ENCODE measurements at regions not wholly inside any gene's neighbourhood (a gene's known extent, or its start where the extent isn't known, plus 50 kb on each side); places are given as distances from the start of the nearest gene placed in this dataset.
A peak's percentile ranks its signal among the peaks of the same experiment; 100 is the strongest.
"Not testable (repeated sequence)": the region's sequence is repeated elsewhere in the genome, so short reads cannot be mapped to it uniquely, and the experiment has no call there.

- DNase-seq, result no peak
Measured at GRCh38 chr12:124216966-124217365, 77.9 kb upstream of the RFLNA start.

GRCh38 chr12:124217508-124218242 is 77.2 kb upstream of the RFLNA start:
- peak in 8 of 58 donors; percentile 2 to 34 (median 12) for DNase-seq

- no peak for DNase-seq
Measured at GRCh38 chr12:124218243-124218560, 76.7 kb upstream of the RFLNA start.

- DNase-seq, result not testable (repeated sequence)
Measured at GRCh38 chr12:124218650-124219049, 76.2 kb upstream of the RFLNA start.

DNA sequence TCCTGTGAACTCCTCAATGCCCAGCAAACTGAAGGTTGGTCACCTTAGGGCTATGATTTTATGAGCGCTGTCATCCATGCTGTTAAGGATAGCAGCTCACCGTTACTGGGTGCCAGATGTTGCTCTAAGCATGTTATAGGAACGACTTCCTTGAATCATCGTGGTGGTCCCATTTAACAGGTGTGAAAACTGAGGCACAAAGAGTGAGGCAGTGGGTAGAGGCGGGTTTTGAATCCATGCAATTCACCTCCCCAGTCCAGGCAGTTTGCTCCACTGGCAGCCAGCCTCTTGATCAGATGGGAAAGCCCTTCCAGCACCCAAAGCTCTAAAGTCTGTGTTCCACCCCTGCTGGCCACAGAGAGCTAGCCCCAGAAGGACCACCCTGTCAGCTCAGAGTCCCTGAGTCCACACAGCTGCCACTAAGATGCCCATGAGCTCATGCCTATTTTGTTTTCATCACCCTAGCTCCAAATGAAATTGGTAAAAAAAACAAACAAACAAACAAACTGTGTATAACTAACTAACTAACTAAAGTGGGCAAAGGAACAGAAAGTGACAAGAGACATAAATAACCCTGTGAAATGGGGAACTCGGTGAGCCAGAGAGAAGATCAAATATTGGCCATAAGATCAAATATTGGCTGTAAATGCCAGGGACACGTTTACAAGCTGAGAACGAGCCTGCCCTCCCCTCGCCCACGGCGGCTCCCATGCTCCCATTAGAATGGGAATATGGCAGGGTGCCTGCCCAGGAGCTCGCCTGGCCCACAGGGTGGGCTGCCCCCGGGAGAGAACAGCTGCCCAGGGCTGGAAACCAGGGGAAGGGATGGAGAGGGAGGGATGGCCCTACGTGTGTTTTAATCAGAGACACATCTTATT is 72.3 kb upstream of the RFLNA start:
- no peak for DNase-seq

- DNase-seq, result not testable (repeated sequence)
Measured at GRCh38 chr12:124223733-124224138, 71.2 kb upstream of the RFLNA start.

GRCh38 chr12:124224535-124225110 is 70.3 kb upstream of the RFLNA start:
- no peak for DNase-seq

DNA sequence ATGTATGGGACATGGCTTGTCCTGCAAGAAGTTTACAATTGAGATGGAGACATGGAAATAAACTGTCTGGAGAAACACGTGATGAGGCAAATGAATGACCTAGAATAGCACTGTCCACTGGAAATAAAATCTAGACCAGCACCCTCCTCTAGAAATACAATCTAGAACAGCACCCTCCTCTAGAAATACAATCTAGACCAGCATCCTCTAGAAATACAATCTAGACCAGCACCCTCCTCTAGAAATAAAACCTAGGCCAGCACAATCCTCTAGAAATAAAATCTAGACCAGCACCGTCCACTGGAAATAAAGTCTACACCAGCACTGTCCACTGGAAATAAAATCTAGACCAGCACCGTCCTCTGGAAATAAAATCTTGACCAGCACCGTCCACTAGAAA is 69.2 kb upstream of the RFLNA start:
- no peak for DNase-seq

GRCh38 chr12:124227951-124228711 is 66.8 kb upstream of the RFLNA start:
- DNase-seq, result no peak

DNA sequence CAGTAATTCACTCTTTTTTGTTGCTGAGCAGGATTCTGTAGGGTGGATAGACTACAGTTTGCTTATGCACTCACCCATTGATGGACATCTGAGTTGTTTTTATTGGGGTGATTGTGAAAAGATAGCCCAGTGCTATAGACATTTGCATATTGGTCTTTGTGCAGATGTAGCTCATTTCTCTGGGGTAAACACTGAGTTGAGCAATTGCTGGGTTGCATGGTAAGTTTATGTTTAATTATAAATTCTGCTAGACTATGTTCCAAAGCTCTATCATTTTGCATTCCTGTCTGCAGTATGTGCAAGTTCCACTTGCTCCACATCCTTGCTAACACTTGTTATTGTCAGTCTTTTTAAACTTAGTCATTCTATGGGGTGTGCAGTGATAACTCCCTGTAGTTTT is 65.4 kb upstream of the RFLNA start:
- DNase-seq, result no peak

DNA sequence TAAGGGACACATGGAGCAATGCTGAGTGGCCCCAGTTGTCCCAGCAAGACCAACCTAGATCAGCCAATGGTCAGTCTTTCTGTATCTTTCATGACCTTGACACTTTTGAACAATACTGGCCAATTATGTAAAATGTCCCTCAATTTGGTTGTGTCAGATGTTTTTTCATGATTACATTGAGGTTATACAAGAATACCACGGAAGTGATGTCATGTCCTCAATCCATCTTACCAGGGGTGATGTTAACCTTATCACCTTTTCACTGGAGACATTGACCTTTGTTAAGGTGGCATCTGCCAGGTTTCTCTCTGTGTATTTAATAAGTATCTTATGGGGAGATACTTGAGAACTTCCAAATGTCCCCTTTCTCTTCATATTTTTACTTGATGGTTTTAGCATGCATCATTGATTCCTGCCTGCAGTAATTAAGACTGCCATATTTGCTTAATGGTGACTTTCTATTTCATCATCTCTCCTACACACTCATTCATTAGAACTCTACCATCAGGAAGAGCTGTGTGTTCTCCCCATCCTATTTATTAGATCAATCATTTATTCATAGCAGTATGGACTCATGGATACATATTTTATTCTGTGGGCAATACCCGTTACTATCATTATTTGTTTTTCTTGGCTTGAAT is 64.7 kb upstream of the RFLNA start:
- DNase-seq, result no peak

DNA sequence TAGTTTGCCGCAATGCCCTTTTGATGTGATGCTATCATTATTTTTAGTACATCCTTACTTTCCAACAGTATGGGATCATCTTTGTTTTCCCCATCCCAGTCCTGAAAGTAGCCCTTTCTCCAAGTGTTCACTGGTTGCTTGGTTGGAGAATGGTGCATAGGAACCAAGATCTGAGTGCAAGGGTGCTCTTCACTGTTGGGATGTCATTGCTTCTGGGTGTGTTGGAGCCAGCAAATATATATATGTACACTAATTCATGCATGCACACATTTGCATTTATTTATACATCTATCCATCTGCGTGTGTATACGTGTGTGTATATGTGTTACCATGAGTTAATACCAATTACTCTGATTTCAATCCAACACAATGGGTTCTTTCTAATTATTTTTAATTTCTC is 64.1 kb upstream of the RFLNA start:
- DNase-seq, result no peak

DNA sequence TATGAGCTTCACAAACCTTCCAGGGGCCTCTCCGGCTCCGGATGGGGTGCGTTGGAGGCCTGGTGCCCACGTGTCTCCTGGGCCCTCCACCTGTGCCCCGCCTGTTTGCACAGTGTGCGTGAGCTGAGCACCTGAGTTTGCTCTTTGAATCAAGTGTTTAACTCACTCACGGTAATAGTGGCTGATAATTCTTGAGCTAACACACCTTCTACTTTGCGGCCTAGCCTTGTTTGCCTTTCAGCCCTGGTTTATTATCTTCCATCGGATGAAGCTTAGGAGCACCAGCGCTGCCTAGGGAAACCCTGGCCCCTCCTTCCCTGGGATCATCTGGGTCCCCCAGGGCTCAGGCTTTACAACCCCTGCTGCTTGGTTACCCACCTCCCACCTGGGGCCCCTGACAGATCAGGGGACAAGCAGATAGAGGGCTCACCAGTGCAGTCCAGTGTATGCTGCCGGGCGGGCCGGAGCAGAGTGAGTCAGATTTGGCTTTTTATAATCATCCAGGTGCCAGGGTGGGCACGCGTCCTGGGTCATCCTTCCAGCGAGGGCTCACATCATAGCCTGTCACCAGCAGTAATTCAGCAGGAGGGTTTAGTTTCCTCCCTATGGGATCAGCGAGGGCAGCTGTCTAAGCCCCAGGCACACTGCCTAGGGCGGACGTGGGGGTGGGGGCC is 62.8 kb upstream of the RFLNA start:
- no peak for DNase-seq

DNA sequence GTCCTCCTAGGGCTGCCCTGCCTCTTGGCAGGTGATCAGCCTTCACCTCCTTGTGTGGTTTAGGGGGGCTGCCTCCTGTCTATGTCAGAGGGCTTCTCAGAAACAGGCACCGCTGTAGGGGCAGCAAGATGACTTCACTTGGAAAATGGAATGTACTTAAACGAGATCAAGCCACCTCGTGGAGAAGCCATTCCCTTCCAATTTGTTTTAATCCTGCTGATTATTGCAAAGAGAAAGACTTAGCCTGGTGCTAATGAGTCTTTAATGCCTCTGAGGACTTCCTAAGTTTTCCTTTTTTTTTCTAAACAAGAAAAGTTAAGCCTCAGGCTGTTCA is 62.3 kb upstream of the RFLNA start:
- DNase-seq, result no peak

DNA sequence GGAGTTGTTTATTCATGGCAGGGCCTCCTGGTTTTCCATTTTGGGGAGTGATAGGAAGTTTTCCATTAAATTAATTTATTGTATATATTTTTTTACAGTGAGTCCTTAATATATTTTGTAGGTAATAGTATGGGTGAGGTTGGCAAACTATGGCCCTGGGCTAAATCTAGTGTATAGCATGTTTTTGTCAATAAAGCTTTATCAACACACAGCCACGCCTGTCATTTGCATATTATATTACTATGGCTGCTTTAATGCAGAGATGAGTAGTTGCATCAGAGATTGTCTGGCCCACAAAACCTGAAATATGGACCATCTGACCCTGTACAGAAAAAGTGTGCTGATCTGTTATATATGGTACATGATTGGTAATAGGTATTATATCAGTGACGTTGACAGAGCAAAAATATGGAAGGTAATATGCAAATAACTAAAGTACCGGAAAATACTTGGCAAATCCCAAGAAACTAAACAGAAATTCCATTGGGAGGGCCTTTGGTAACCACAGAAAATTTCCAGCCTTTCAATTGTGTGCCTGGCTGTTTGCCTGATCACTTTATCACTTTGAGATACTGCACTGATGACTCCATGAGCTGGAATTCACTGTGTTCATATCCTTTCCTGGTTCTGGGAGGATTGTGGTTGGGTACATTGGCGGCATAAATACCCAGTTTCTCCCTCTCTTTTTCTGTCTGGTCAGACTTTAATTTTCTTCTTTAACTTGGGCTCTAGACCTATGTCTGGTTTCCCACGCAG is 61.7 kb upstream of the RFLNA start:
- DNase-seq, result no peak

- DNase-seq, result no peak
Measured at GRCh38 chr12:124233846-124234640, 60.9 kb upstream of the RFLNA start.

- no peak for DNase-seq
Measured at GRCh38 chr12:124236625-124237031, 58.3 kb upstream of the RFLNA start.

DNA sequence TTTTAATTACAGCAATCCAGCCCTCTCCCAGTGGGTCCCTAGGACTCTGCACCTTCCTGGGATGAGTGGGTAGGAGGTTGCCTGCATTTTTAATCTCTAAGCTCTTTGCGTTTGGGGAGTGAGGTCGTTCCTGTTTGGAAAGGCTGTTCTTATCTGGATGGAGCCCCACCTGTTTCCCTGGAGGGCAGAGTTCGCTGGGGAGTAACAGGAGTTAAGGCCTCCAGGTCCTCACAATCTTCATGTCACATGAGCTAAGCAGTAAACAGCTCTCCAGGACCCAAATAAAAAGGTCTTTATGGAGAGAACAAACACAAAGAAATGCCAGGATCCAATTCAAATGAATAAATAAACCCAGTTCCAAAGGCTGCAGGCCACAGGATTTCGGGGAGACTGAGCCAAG is 56.0 kb upstream of the RFLNA start:
- DNase-seq, result no peak

DNA sequence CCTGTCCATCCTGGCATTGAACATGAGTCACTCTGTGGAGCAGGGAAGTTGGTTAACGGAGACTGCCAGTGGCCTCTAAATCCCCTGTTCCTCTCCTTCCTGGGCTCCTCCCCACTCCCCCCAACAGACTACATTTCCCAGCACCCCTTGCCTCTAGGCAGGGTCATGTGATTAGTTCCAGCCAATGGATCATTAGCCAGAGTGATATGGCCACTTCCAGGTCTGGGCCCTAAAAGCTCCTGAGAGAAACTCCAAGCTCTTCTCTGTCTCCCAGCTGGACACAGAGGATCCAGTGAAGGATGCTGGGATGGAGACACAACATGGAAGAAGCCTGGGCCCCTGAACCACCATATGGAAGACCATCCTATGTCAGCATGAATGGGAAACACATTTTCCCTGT is 54.4 kb upstream of the RFLNA start:
- no peak for DNase-seq
